Spleen (tissue), 11 donors: ENCODE measurements at regions not wholly inside any gene's neighbourhood (a gene's known extent, or its start where the extent isn't known, plus 50 kb on each side); places are given as distances from the start of the nearest gene placed in this dataset.
"Not testable (repeated sequence)": the region's sequence is repeated elsewhere in the genome, so short reads cannot be mapped to it uniquely, and the experiment has no call there.

ENCODE experiments used
- DNase-seq: peaks from one replicate; pipeline ENCODE4 v3.0.0-alpha.2; 2020
- H3K27ac ChIP-seq, 8 donors: fragments of 200-600 bp; sonication (generic) in 7 of 8; 1 replicate in 4 of 8; 2 replicates in 4 of 8; pipeline versions ENCODE4 v1.5.0 to v1.8.0; 2016 to 2021; ENCODE audit warnings: inconsistent platforms in 4 of 8, mild to moderate bottlenecking in 4 of 8, moderate library complexity in 1 of 8
- H3K27me3 ChIP-seq, 7 donors: fragments of 200-600 bp; sonication (generic) in 6 of 7; replicated peaks in 1 of 7; 1 replicate in 4 of 7; 2 replicates in 3 of 7; pipeline versions ENCODE4 v1.5.0 to v1.8.0; 2016 to 2021; ENCODE audit warnings: inconsistent platforms in 3 of 7, mild to moderate bottlenecking in 1 of 7
- H3K36me3 ChIP-seq, 6 donors: fragments of 200-600 bp; sonication (generic) in 5 of 6; 1 replicate in 4 of 6; 2 replicates in 2 of 6; pipeline versions ENCODE4 v1.5.0 to v1.8.0; 2016 to 2021; ENCODE audit warnings: inconsistent platforms in 2 of 6
- H3K4me1 ChIP-seq, 6 donors: fragments of 200-600 bp; sonication (generic) in 5 of 6; 1 replicate in 3 of 6; 2 replicates in 3 of 6; pipeline versions ENCODE4 v1.5.0 to v1.8.0; 2016 to 2021; ENCODE audit warnings: inconsistent platforms in 3 of 6
- H3K4me3 ChIP-seq, 8 donors: fragments of 200-600 bp; sonication (generic) in 7 of 8; 1 replicate in 4 of 8; 2 replicates in 4 of 8; pipeline versions ENCODE4 v1.5.0 to v1.8.0; 2016 to 2021; ENCODE audit warnings: inconsistent platforms in 4 of 8, mild to moderate bottlenecking in 4 of 8, moderate library complexity in 2 of 8
- H3K9me3 ChIP-seq, 8 donors: fragments of 200-600 bp; sonication (generic) in 7 of 8; 1 replicate in 4 of 8; 2 replicates in 4 of 8; pipeline versions ENCODE4 v1.5.0 to v1.8.0; 2016 to 2021; ENCODE audit warnings: inconsistent platforms in 4 of 8
- CTCF ChIP-seq, 11 experiments: fragments of 200-600 bp in 7 of 11; fragments of 450-650 bp in 4 of 11; sonication (generic) in 4 of 11; IDR thresholded peaks in 8 of 11; conservative IDR thresholded peaks in 3 of 11; 1 replicate in 7 of 11; 2 replicates in 4 of 11; pipeline versions ENCODE4 v1.4.0 to v1.8.0; 2016 to 2021; ENCODE audit warnings: antibody characterized with exemption in 11 of 11, inconsistent platforms in 4 of 11, mild to moderate bottlenecking in 1 of 11
- POLR2A ChIP-seq, 3 donors: fragments of 450-650 bp; IDR thresholded peaks; one replicate each; pipeline ENCODE4 v1.5.1; 2017; ENCODE audit warnings: antibody characterized with exemption in 3 of 3, mild to moderate bottlenecking in 1 of 3
- POLR2AphosphoS5 ChIP-seq, 3 donors: sonication (generic); formaldehyde crosslinking; IDR thresholded peaks; one replicate each; pipeline ENCODE4 v1.5.1; 2017; ENCODE audit warnings: antibody characterized with exemption in 3 of 3
- WGBS, 5 donors: extraction: QIAGEN DNeasy Blood & Tissue Kit in 3 of 5; methylation state at CpG; one replicate each; pipeline versions ENCODE4 v1.1.5 to v1.1.7; 2013 to 2018; 5-methylcytosine and 5-hydroxymethylcytosine counted together
- intact Hi-C: fragments of 100-400 bp; cut with DNase I; formaldehyde crosslinking; loops from one replicate; pipeline ENCODE4 v1.15.0; 2023; ENCODE audit warnings: low total_unique reads
- donor health status: healthy with polysubstance abuse.
- donor health status: DM: no; HTN: no; CAD: no; lungs with moderate emphysema.
- donor health status: DM: no; HTN: no; CAD: no.
- donor health status: Bipolar disorder and iron deficiency.
- donor health status: healthy.
- donor health status: DM: no; HTN: no; CAD: no.
- donor health status: DM: yes; HTN: yes; CAD: no.

DNA sequence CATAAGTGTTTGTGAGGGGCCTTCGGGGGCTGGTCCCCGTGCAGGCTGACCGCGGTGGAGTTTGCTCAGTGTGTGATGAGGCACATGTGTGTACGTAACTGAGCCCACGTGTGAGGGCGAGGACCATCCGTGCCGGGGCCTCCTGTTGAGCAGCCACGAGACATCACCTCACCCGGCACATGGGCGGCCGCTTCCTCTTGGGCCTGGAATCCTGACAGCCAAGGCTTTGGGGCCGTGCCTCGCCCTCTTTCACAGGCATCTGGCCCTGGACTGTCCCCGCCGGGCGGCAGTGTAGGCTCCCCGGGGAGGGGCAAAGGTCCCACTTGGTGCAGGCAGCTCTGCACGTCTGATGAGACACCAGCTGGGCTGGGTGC is 202.3 kb downstream of the DLL1 start:
- DNase-seq: peak; percentile 88
- intact Hi-C loops: no loop called here
- Histone ChIP-seq H3K36me3 (no peaks in the 10 kb centered on the region), H3K9me3 (no peaks in the 10 kb centered on the region), H3K27ac (peak overlapping the region in 7 of 8 donors; percentile 22 to 84 (median 73)), H3K4me1 (peaks cover 16 to 30% (median 25%) of the 10 kb centered on the region in 6 donors), H3K4me3 (peak overlapping the region in 6 of 8 donors; percentile 21 to 60 (median 31)), H3K27me3 (peaks cover 0 to 9% (median 0%) of the 10 kb centered on the region in 7 donors)
- TF ChIP-seq CTCF (IDR thresholded peaks at IDR 0.05 in 8 of 11, conservative IDR thresholded peaks at IDR 0.05 in 3 of 11): no peak
- TF ChIP-seq POLR2A (IDR thresholded peaks at IDR 0.05): no peak
- TF ChIP-seq POLR2AphosphoS5 (IDR thresholded peaks at IDR 0.05): no peak
- WGBS, 5 donors: 57 to 90% (median 69%) methylated on average over 10 to 20 of the region's 20 CpGs

GRCh38 chr6:170087941-170088581 is 202.8 kb downstream of the DLL1 start:
- intact Hi-C loops: no loop called here
- Histone ChIP-seq H3K27ac (peak overlapping the region in 7 of 8 donors; percentile 22 to 84 (median 73)), H3K4me3 (peak overlapping the region; percentile 1 to 60 (median 28)), H3K27me3 (peaks cover 0 to 9% (median 0%) of the 10 kb centered on the region in 7 donors), H3K9me3 (no peaks in the 10 kb centered on the region), H3K4me1 (peaks cover 16 to 30% (median 25%) of the 10 kb centered on the region in 6 donors), H3K36me3 (no peaks in the 10 kb centered on the region)
- 24 to 54% (median 26%) methylated on average over 34 to 36 of the region's 36 CpGs for WGBS, 5 donors
- peak; percentile 93 for DNase-seq
- no peak for TF ChIP-seq CTCF (IDR thresholded peaks at IDR 0.05 in 8 of 11, conservative IDR thresholded peaks at IDR 0.05 in 3 of 11)
- no peak for TF ChIP-seq POLR2A (IDR thresholded peaks at IDR 0.05)
- peak; percentile 71 to 80 (median 74) for TF ChIP-seq POLR2AphosphoS5 (IDR thresholded peaks at IDR 0.05)

DNA sequence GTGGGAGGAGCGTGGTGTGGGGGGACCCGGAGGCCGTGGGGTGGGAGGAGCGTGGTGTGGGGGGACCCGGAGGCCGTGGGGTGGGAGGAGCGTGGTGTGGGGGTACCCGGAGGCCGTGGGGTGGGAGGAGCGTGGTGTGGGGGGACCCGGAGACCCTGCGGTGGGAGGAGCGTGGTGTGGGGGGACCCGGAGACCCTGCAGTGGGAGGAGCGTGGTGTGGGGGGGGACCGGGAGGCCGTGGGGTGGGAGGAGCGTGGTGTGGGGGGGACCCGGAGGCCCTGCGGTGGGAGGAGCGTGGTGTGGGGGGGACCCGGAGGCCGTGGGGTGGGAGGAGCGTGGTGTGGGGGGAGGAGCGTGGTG is 203.5 kb downstream of the DLL1 start:
- H3K4me3 ChIP-seq, H3K27ac ChIP-seq, H3K9me3 ChIP-seq, H3K36me3 ChIP-seq, intact Hi-C loops: not testable (repeated sequence)
- Histone ChIP-seq H3K4me1 (peaks cover 16 to 30% (median 25%) of the 10 kb centered on the region in 6 donors), H3K27me3 (peaks cover 0 to 12% (median 0%) of the 10 kb centered on the region in 7 donors)
- DNase-seq: peak; percentile 84
- 79 to 88% (median 87%) methylated on average over 9 to 23 of the region's 25 CpGs; no CpG with 5 or more reads in 1 of the 5 donors for whole genome bisulfite sequencing, 5 donors

DNA sequence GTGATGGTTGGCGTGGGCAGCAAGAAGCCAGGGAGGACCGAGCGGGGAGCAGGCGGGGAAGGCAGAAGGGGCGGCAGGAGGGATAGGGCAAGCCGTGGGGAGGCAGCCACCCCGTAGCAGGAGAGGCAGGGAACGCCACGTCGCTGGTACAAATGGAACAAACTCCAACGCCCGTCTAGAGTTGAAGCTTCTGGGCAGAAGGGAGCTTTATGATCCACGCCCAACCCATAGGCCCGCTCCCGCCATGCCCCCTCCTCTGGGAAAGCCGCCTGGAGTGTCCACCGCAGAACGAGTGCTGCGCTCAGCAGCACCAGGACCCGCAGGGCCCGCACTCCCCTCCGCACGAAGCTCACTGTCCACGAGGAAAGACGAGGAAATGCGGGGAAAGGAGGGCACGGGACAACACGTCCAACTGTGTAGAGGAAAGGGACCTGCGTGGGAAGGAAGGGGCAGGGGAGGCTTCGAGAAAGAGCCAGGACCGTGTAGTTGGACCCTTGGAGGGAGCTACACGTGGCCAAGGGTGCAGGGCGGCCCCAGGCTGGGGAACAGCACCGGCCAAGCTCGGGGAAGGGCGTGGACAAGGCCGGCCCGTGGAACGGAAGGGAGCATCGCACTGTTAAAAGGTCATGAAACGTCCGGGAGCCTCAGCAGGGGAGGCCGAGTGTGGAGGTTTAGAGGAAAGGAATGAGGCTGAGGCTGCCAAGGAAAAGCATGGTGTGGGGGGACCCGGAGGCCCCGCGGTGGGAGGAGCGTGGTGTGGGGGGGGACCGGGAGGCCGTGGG is 204.0 kb downstream of the DLL1 start:
- H3K27ac ChIP-seq: peak overlapping the region in 1 of 8 donors; percentile 18
- no peaks in the 10 kb centered on the region for H3K9me3 ChIP-seq
- H3K36me3 ChIP-seq: no peaks in the 10 kb centered on the region
- DNase-seq: peak; percentile 70
- peaks cover 0 to 13% (median 0%) of the 10 kb centered on the region in 7 donors for H3K27me3 ChIP-seq
- 89 to 91% (median 90%) methylated on average over 45 to 49 of the region's 49 CpGs for WGBS, 5 donors
- peaks cover 16 to 30% (median 25%) of the 10 kb centered on the region in 6 donors for H3K4me1 ChIP-seq
- intact Hi-C loops: no loop called here
- H3K4me3 ChIP-seq: no peak overlapping the region
- TF ChIP-seq POLR2A (IDR thresholded peaks at IDR 0.05) (no peak), CTCF (IDR thresholded peaks at IDR 0.05 in 8 of 11, conservative IDR thresholded peaks at IDR 0.05 in 3 of 11) (no peak), POLR2AphosphoS5 (IDR thresholded peaks at IDR 0.05) (no peak)
